GM12874 (cell line): ENCODE measurements at regions not wholly inside any gene's neighbourhood (a gene's known extent, or its start where the extent isn't known, plus 50 kb on each side); places are given as distances from the start of the nearest gene placed in this dataset.

Experiments
- CTCF ChIP-seq: IDR thresholded peaks from 2 replicates; pipeline ENCODE4 v1.5.1; 2011; ENCODE audit warnings: low read depth, mild to moderate bottlenecking, control low read depth, low read length, moderate library complexity; ENCODE audit not compliant: insufficient read depth

- TF ChIP-seq CTCF, result no peak
Measured at GRCh38 chr4:116303736-116304188, 781.6 kb downstream of the TRAM1L1 start.

DNA sequence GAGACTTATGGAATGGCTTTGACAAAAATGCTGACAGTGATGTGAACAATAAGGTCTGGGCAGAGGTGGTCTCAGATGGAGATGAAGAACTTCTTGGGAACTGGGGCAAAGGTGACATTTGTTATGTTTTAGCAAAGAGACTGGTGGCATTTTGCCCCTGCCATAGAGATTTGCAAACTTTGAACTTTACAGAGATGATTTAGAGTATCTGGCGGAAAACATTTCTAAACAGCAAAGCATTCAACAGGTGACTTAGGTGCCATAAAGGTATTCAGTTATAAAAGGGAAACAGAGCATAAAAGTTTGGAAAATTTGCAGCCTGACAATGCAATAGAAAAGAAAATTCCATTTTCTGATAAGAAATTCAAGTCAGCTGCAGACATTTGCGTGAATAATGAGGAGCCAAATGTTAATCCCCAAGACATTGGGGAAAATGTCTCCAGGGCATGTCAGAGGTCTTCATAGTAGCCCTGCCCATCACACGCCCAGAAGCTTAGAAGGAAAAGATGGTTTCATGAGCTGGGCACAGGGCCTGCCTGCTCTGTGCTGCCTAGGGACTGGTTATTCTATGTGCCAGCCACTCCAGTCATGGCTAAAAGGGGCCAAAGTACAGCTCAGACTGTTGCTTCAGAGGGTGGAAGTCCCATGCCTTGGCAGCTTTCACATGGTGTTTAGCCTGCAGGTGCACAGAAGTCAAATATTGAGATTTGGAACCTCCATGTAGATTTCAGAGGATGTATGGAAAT is 782.2 kb downstream of the TRAM1L1 start:
- TF ChIP-seq CTCF, result no peak

- TF ChIP-seq CTCF, result no peak
Measured at GRCh38 chr4:116275006-116275405, 810.4 kb downstream of the TRAM1L1 start.

- TF ChIP-seq CTCF, result no peak
Measured at GRCh38 chr4:116272336-116272735, 813.0 kb downstream of the TRAM1L1 start.

- TF ChIP-seq CTCF, result no peak
Measured at GRCh38 chr4:116244771-116245170, 840.6 kb downstream of the TRAM1L1 start.

- no peak for TF ChIP-seq CTCF
Measured at GRCh38 chr4:116243431-116243830, 841.9 kb downstream of the TRAM1L1 start.

GRCh38 chr4:116233971-116234370 is 851.4 kb downstream of the TRAM1L1 start:
- no peak for TF ChIP-seq CTCF
